H1 (cell line): ENCODE measurements at regions not wholly inside any gene's neighbourhood (a gene's known extent, or its start where the extent isn't known, plus 50 kb on each side); places are given as distances from the start of the nearest gene placed in this dataset.

Experiments
- CTCF ChIA-PET: fragments of 300-600 bp; sonication (Branson Sonifier 250); formaldehyde crosslinking; loops from one replicate; lab custom pipeline; 2021; ENCODE audit not compliant: partially characterized antibody; lab: Charles Lee
- POLR2A ChIA-PET: fragments of 300-600 bp; sonication (Branson Sonifier 250); formaldehyde crosslinking; loops from one replicate; lab custom pipeline; 2021; ENCODE audit warnings: inconsistent platforms; ENCODE audit not compliant: partially characterized antibody; lab: Charles Lee
- DNase-seq, 2 experiments: peaks; one replicate each; pipeline versions ENCODE4 v3.0.0 to v3.0.0-alpha.2; 2010 to 2022; ENCODE audit warnings: low spot score in 2 of 2, low read depth in 1 of 2, mixed read lengths in 1 of 2
- FAIRE-seq: peaks from 2 replicates; lab custom pipeline; 2011; peaks lifted over from hg19 to GRCh38; lab: Jason Lieb, UNC
- H2AFZ ChIP-seq: 2 replicates; pipeline ENCODE4 v1.8.1; 2012; ENCODE audit warnings: low read length, inconsistent platforms
- H2AK5ac ChIP-seq: 2 replicates; pipeline ENCODE4 v1.6.1; 2013; ENCODE audit warnings: low read depth, low read length
- H2BK120ac ChIP-seq: replicated peaks from 2 replicates; pipeline ENCODE3; 2013; ENCODE audit warnings: low read depth, low read length, inconsistent platforms
- H2BK12ac ChIP-seq: 2 replicates; pipeline ENCODE4 v1.6.1; 2013; ENCODE audit warnings: low read depth, low read length
- H2BK15ac ChIP-seq: 2 replicates; pipeline ENCODE4 v1.6.1; 2013; ENCODE audit warnings: low read length
- H2BK20ac ChIP-seq: 2 replicates; pipeline ENCODE4 v1.6.1; 2013; ENCODE audit warnings: low read length
- H2BK5ac ChIP-seq: 2 replicates; pipeline ENCODE4 v1.6.1; 2013; ENCODE audit warnings: low read depth, low read length
- H3K14ac ChIP-seq: 2 replicates; pipeline ENCODE4 v1.6.1; 2013; ENCODE audit warnings: inconsistent platforms; ENCODE audit not compliant: insufficient read length
- H3K18ac ChIP-seq: 2 replicates; pipeline ENCODE4 v1.6.1; 2013; ENCODE audit warnings: low read length; ENCODE audit errors: extremely low read depth
- H3K23ac ChIP-seq: 2 replicates; pipeline ENCODE4 v1.6.1; 2013; ENCODE audit warnings: inconsistent platforms; ENCODE audit not compliant: insufficient read length
- H3K23me2 ChIP-seq: 2 replicates; pipeline ENCODE4 v1.6.1; 2013; ENCODE audit warnings: low read depth, low read length
- H3K27ac ChIP-seq: 2 replicates; pipeline ENCODE4 v1.6.1; 2011; ENCODE audit warnings: low read depth, low read length, inconsistent platforms
- H3K27me3 ChIP-seq, 4 experiments: replicated peaks in 1 of 4; 1 replicate in 1 of 4; 2 replicates in 3 of 4; pipeline versions ENCODE4 v1.6.1 to v1.8.1; 2011 to 2013; ENCODE audit warnings: low read length in 3 of 4, mild to moderate bottlenecking in 3 of 4, inconsistent platforms in 2 of 4, mixed read lengths in 2 of 4, moderate library complexity in 1 of 4; ENCODE audit not compliant: control insufficient read depth in 3 of 4, insufficient read depth in 3 of 4; ENCODE audit errors: extremely low read depth in 1 of 4
- H3K36me3 ChIP-seq, 4 experiments: 2 replicates each; pipeline versions ENCODE4 v1.6.1 to v1.8.1; 2011 to 2013; ENCODE audit warnings: mild to moderate bottlenecking in 4 of 4, low read length in 3 of 4, moderate library complexity in 2 of 4, control low read depth in 1 of 4, inconsistent platforms in 1 of 4; ENCODE audit not compliant: insufficient read depth in 4 of 4, control insufficient read depth in 2 of 4
- H3K4ac ChIP-seq: replicated peaks from 2 replicates; pipeline ENCODE3; 2013; ENCODE audit warnings: low read length, low read depth, mixed read lengths, inconsistent platforms; ENCODE audit not compliant: insufficient read length
- H3K4me1 ChIP-seq, 4 experiments: replicated peaks in 1 of 4; 1 replicate in 1 of 4; 2 replicates in 3 of 4; pipeline versions ENCODE4 v1.6.1 to v1.8.1; 2011 to 2013; ENCODE audit warnings: low read length in 3 of 4, inconsistent platforms in 2 of 4, mixed read lengths in 1 of 4; ENCODE audit not compliant: insufficient read depth in 4 of 4, control insufficient read depth in 3 of 4
- H3K4me2 ChIP-seq, 2 experiments: 2 replicates each; pipeline versions ENCODE4 v1.6.1 to v1.8.1; 2011 to 2013; ENCODE audit warnings: low read depth in 2 of 2, low read length in 2 of 2, control low read depth in 1 of 2, inconsistent platforms in 1 of 2, mild to moderate bottlenecking in 1 of 2; ENCODE audit not compliant: insufficient read depth in 1 of 2
- H3K4me3 ChIP-seq, 4 experiments: fragments of 200-600, 300-600 bp in 1 of 4; sonication (generic), shearing (Covaris generic), sonication (Bioruptor Twin) in 1 of 4; 2 replicates each; pipeline versions ENCODE4 v1.5.1 to v1.8.1; 2011 to 2016; ENCODE audit warnings: low read length in 4 of 4, low read depth in 3 of 4, control low read depth in 2 of 4, inconsistent platforms in 2 of 4, mild to moderate bottlenecking in 2 of 4, mixed read lengths in 1 of 4, moderate library complexity in 1 of 4; ENCODE audit not compliant: insufficient read depth in 2 of 4; ENCODE audit errors: extremely low read depth in 1 of 4
- H3K56ac ChIP-seq: replicated peaks from 2 replicates; pipeline ENCODE3; 2013; ENCODE audit warnings: low read depth, mild to moderate bottlenecking, mixed read lengths, low read length, inconsistent platforms; ENCODE audit not compliant: insufficient read length
- H3K79me1 ChIP-seq: 2 replicates; pipeline ENCODE4 v1.6.1; 2013; ENCODE audit warnings: low read depth, low read length, control low read depth
- H3K79me2 ChIP-seq, 2 experiments: 2 replicates each; pipeline versions ENCODE4 v1.6.1 to v1.8.1; 2012 to 2013; ENCODE audit warnings: low read length in 2 of 2, mild to moderate bottlenecking in 2 of 2, inconsistent platforms in 1 of 2; ENCODE audit not compliant: insufficient read depth in 2 of 2, control insufficient read depth in 1 of 2
- H3K9ac ChIP-seq, 4 experiments: replicated peaks in 1 of 4; 1 replicate in 1 of 4; 2 replicates in 3 of 4; pipeline versions ENCODE4 v1.6.1 to v1.8.1; 2011 to 2013; ENCODE audit warnings: low read depth in 3 of 4, low read length in 3 of 4, control low read depth in 2 of 4, mild to moderate bottlenecking in 2 of 4, moderate library complexity in 2 of 4, inconsistent platforms in 1 of 4; ENCODE audit errors: extremely low read depth in 1 of 4
- H3K9me3 ChIP-seq, 2 experiments: 2 replicates each; pipeline versions ENCODE4 v1.6.1 to v1.8.1; 2012 to 2013; ENCODE audit warnings: mild to moderate bottlenecking in 2 of 2, moderate library complexity in 2 of 2, control low read depth in 1 of 2, inconsistent platforms in 1 of 2, low read depth in 1 of 2, low read length in 1 of 2, mixed read lengths in 1 of 2; ENCODE audit not compliant: insufficient read depth in 2 of 2
- H4K20me1 ChIP-seq, 2 experiments: replicated peaks in 1 of 2; 2 replicates each; pipeline versions ENCODE3 to v1.8.1; 2011 to 2013; ENCODE audit warnings: inconsistent platforms in 2 of 2, low read length in 2 of 2, mild to moderate bottlenecking in 1 of 2; ENCODE audit not compliant: insufficient read depth in 2 of 2, control insufficient read depth in 1 of 2
- H4K5ac ChIP-seq: 2 replicates; pipeline ENCODE4 v1.6.1; 2013; ENCODE audit warnings: low read length, low read depth, mixed read lengths, inconsistent platforms; ENCODE audit not compliant: insufficient read length
- H4K8ac ChIP-seq: 2 replicates; pipeline ENCODE4 v1.8.0; 2013; ENCODE audit warnings: mild to moderate bottlenecking, moderate library complexity, low read length, inconsistent platforms; ENCODE audit not compliant: insufficient read depth; ENCODE audit errors: extremely low read depth
- H4K91ac ChIP-seq: replicated peaks from 2 replicates; pipeline ENCODE3; 2013; ENCODE audit warnings: low read length, mixed read lengths, inconsistent platforms; ENCODE audit not compliant: insufficient read length
- BCL11A ChIP-seq, 2 experiments: IDR thresholded peaks; one replicate each; pipeline ENCODE4 v1.6.1; 2011; ENCODE audit warnings: low read depth in 2 of 2, low read length in 2 of 2, mild to moderate bottlenecking in 2 of 2
- CBX8 ChIP-seq: fragments of 300-800, 300-1000 bp; sonication (generic); IDR thresholded peaks from 2 replicates; pipeline ENCODE4 v1.7.1; 2016; ENCODE audit warnings: low read depth, low read length, borderline replicate concordance
- CEBPB ChIP-seq: IDR thresholded peaks from 2 replicates; pipeline ENCODE4 v1.6.1; 2012; ENCODE audit warnings: low read depth, low read length
- CTBP2 ChIP-seq: IDR thresholded peaks from 2 replicates; pipeline ENCODE4 v1.7.0; 2011; ENCODE audit warnings: borderline replicate concordance, mild to moderate bottlenecking, moderate library complexity, mixed read lengths, low read length; ENCODE audit not compliant: insufficient read depth, insufficient read length
- GABPA ChIP-seq: IDR thresholded peaks from 2 replicates; pipeline ENCODE4 v1.6.1; 2011; ENCODE audit warnings: mild to moderate bottlenecking, low read length, moderate library complexity, borderline replicate concordance; ENCODE audit not compliant: insufficient read depth
- HDAC2 ChIP-seq, 2 experiments: fragments of 300-600 bp in 1 of 2; sonication (generic) in 1 of 2; IDR thresholded peaks; 2 replicates each; pipeline ENCODE4 v1.6.1; 2011 to 2012; ENCODE audit warnings: low read depth in 2 of 2, low read length in 2 of 2, mild to moderate bottlenecking in 2 of 2, moderate library complexity in 2 of 2, borderline replicate concordance in 1 of 2, inconsistent platforms in 1 of 2
- NRF1 ChIP-seq: IDR thresholded peaks from 2 replicates; pipeline ENCODE4 v1.6.1; 2011; ENCODE audit warnings: mild to moderate bottlenecking, low read depth, low read length, improper control_type of control experiment
- POLR2A ChIP-seq, 2 experiments: IDR thresholded peaks; 1 replicate in 1 of 2; 2 replicates in 1 of 2; pipeline ENCODE4 v1.6.1; 2011; ENCODE audit warnings: low read depth in 2 of 2, low read length in 2 of 2, mild to moderate bottlenecking in 2 of 2; ENCODE audit errors: control extremely low read depth in 1 of 2
- POLR2AphosphoS5 ChIP-seq: IDR thresholded peaks from 2 replicates; pipeline ENCODE4 v1.6.1; 2011; ENCODE audit warnings: low read depth, low read length
- RFX5 ChIP-seq: IDR thresholded peaks from 2 replicates; pipeline ENCODE4 v1.6.1; 2011; ENCODE audit warnings: low read depth, low read length, improper control_type of control experiment, borderline replicate concordance
- SP4 ChIP-seq: IDR thresholded peaks from 2 replicates; pipeline ENCODE4 v1.6.1; 2012; ENCODE audit warnings: low read length, inconsistent platforms
- SUZ12 ChIP-seq: fragments of 200-600 bp; sonication (generic); IDR thresholded peaks from 2 replicates; pipeline ENCODE4 v1.6.1; 2012; ENCODE audit warnings: mild to moderate bottlenecking, inconsistent platforms, low read length, moderate library complexity, mixed read lengths
- USF2 ChIP-seq: IDR thresholded peaks from 2 replicates; pipeline ENCODE4 v1.6.1; 2011; ENCODE audit warnings: low read length, improper control_type of control experiment
- WGBS, 2 experiments: shearing (Covaris generic) in 1 of 2; methylation state at CpG; one replicate each; pipeline versions ENCODE4 v1.1.6 to v1.1.7; 2013 to 2015; ENCODE audit warnings: low lambda C conversion rate in 2 of 2, mixed read lengths in 2 of 2, inconsistent platforms in 1 of 2, low coverage in 1 of 2, missing lambda C conversion rate in 1 of 2; ENCODE audit not compliant: insufficient replicate concordance in 2 of 2, insufficient coverage in 1 of 2, insufficient read length in 1 of 2; ENCODE audit errors: extremely low coverage in 1 of 2, missing lambda C conversion rate in 1 of 2; 5-methylcytosine and 5-hydroxymethylcytosine counted together

- Histone ChIP-seq H2BK5ac (no peak overlapping the region), H3K18ac (no peak overlapping the region), H3K4me1 (peaks cover 0 to 2% (median 0%) of the 10 kb centered on the region in 4 experiments; a peak in 2 of 7 replicates), H3K14ac (no peak overlapping the region), H4K20me1 (no peaks in the 10 kb centered on the region), H3K9me3 (no peaks in the 10 kb centered on the region), H3K4ac (no peak overlapping the region), H3K36me3 (no peaks in the 10 kb centered on the region), H2AK5ac (no peak overlapping the region), H3K79me2 (no peaks in the 10 kb centered on the region), H3K23me2 (no peaks in the 10 kb centered on the region), H4K8ac (no peak overlapping the region; the same call in 1 of the 2 replicates), H3K4me2 (no peak overlapping the region), H3K79me1 (no peaks in the 10 kb centered on the region), H4K5ac (no peak overlapping the region), H2BK12ac (no peak overlapping the region), H2AFZ (peak overlapping the region; percentile 44; the same call in 1 of the 2 replicates), H2BK120ac (no peak overlapping the region), H2BK20ac (no peak overlapping the region), H3K9ac (no peak overlapping the region), H3K23ac (no peak overlapping the region), H4K91ac (peak overlapping the region; percentile 20), H2BK15ac (no peak overlapping the region), H3K27me3 (no peaks in the 10 kb centered on the region), H3K4me3 (no peak overlapping the region), H3K27ac (no peak overlapping the region), H3K56ac (no peak overlapping the region)
- DNase-seq (no peak), FAIRE-seq (no peak)
- CTCF ChIA-PET = interaction anchor here (3.9 kb wide), 1 partner anchor 14 kb away, joined by 13 read pairs; no protein-coding TSS in a partner anchor
- no peak for TF ChIP-seq NRF1
- TF ChIP-seq POLR2AphosphoS5 = no peak
- TF ChIP-seq BCL11A (IDR thresholded peaks at IDR 0.05; ENCODE audit: low read depth in 2 of 2, low read length in 2 of 2) = no peak
- TF ChIP-seq CEBPB = no peak
- TF ChIP-seq GABPA = no peak
- no peak for TF ChIP-seq SUZ12
- TF ChIP-seq SP4 = no peak
- no peak for TF ChIP-seq CBX8
- no peak for TF ChIP-seq RFX5
- TF ChIP-seq POLR2A (IDR thresholded peaks at IDR 0.05; ENCODE audit: control extremely low read depth in 1 of 2, low read depth in 2 of 2, low read length in 2 of 2) = no peak
- TF ChIP-seq USF2 = no peak
- no peak for TF ChIP-seq HDAC2 (IDR thresholded peaks at IDR 0.05; ENCODE audit: borderline replicate concordance in 1 of 2, low read depth in 2 of 2, low read length in 2 of 2)
- no peak for TF ChIP-seq CTBP2
- WGBS, 2 experiments = 86% methylated on average over 12 of the region's 12 CpGs; no CpG with 5 or more reads in 1 of the 2 experiments
- POLR2A ChIA-PET = interaction anchor here (1.3 kb wide), 1 partner anchor 15 kb away, joined by 3 read pairs; no protein-coding TSS in a partner anchor
Measured at GRCh38 chr20:24135781-24136180, 147.2 kb upstream of the GGTLC1 start.
